ENCODE measurements at regions not wholly inside any gene's neighbourhood (a gene's known extent, or its start where the extent isn't known, plus 50 kb on each side); places are given as distances from the start of the nearest gene placed in this dataset.

GRCh38 chr2:234583331-234583730 lies 86.5 kb upstream of the ARL4C start:
- no peaks in the 10 kb centered on the region for H3K79me2 ChIP-seq (ENCODE audit: control insufficient read depth, insufficient read depth, low read length, unreplicated experiment)
- H3K36me3 ChIP-seq (ENCODE audit: insufficient read depth, low read length), result no peaks in the 10 kb centered on the region
- peaks cover 13% of the 10 kb centered on the region for H3K4me1 ChIP-seq (ENCODE audit: control insufficient read depth, insufficient read depth, low read length, unreplicated experiment)
- peaks cover 18% of the 10 kb centered on the region for H3K27me3 ChIP-seq (ENCODE audit: insufficient read depth, low read length)
- H2AFZ ChIP-seq (ENCODE audit: low read length, unreplicated experiment), result no peak overlapping the region
- H3K27ac ChIP-seq (ENCODE audit: low read depth, low read length), result no peak overlapping the region
- H3K4me3 ChIP-seq (ENCODE audit: low read depth, low read length), result no peak overlapping the region

- Histone ChIP-seq H3K4me1 (ENCODE audit: control insufficient read depth, insufficient read depth, low read length, unreplicated experiment) (no peaks in the 10 kb centered on the region), H2AFZ (ENCODE audit: low read length, unreplicated experiment) (no peak overlapping the region), H3K27me3 (ENCODE audit: insufficient read depth, low read length) (peaks cover 18% of the 10 kb centered on the region), H3K27ac (ENCODE audit: low read depth, low read length) (no peak overlapping the region), H3K79me2 (ENCODE audit: control insufficient read depth, insufficient read depth, low read length, unreplicated experiment) (no peaks in the 10 kb centered on the region), H3K36me3 (ENCODE audit: insufficient read depth, low read length) (no peaks in the 10 kb centered on the region), H3K4me3 (ENCODE audit: low read depth, low read length) (no peak overlapping the region)
Observed at GRCh38 chr2:234580686-234581085, 83.8 kb upstream of the ARL4C start.

GRCh38 chr2:234579231-234579962 lies 82.5 kb upstream of the ARL4C start:
- Histone ChIP-seq H3K79me2 (ENCODE audit: control insufficient read depth, insufficient read depth, low read length, unreplicated experiment) (no peaks in the 10 kb centered on the region), H2AFZ (ENCODE audit: low read length, unreplicated experiment) (no peak overlapping the region), H3K36me3 (ENCODE audit: insufficient read depth, low read length) (no peaks in the 10 kb centered on the region), H3K27ac (ENCODE audit: low read depth, low read length) (no peak overlapping the region), H3K4me3 (ENCODE audit: low read depth, low read length) (no peak overlapping the region), H3K4me1 (ENCODE audit: control insufficient read depth, insufficient read depth, low read length, unreplicated experiment) (no peaks in the 10 kb centered on the region), H3K27me3 (ENCODE audit: insufficient read depth, low read length) (peaks cover 18% of the 10 kb centered on the region)

GRCh38 chr2:234578389-234578788 lies 81.5 kb upstream of the ARL4C start:
- Histone ChIP-seq H3K36me3 (ENCODE audit: insufficient read depth, low read length) (no peaks in the 10 kb centered on the region), H2AFZ (ENCODE audit: low read length, unreplicated experiment) (no peak overlapping the region), H3K27ac (ENCODE audit: low read depth, low read length) (no peak overlapping the region), H3K4me3 (ENCODE audit: low read depth, low read length) (no peak overlapping the region), H3K4me1 (ENCODE audit: control insufficient read depth, insufficient read depth, low read length, unreplicated experiment) (no peaks in the 10 kb centered on the region), H3K27me3 (ENCODE audit: insufficient read depth, low read length) (peaks cover 16% of the 10 kb centered on the region), H3K79me2 (ENCODE audit: control insufficient read depth, insufficient read depth, low read length, unreplicated experiment) (no peaks in the 10 kb centered on the region)

GRCh38 chr2:234577191-234577590 lies 80.3 kb upstream of the ARL4C start:
- H3K79me2 ChIP-seq (ENCODE audit: control insufficient read depth, insufficient read depth, low read length, unreplicated experiment), result no peaks in the 10 kb centered on the region
- no peak overlapping the region for H2AFZ ChIP-seq (ENCODE audit: low read length, unreplicated experiment)
- no peaks in the 10 kb centered on the region for H3K4me1 ChIP-seq (ENCODE audit: control insufficient read depth, insufficient read depth, low read length, unreplicated experiment)
- H3K27ac ChIP-seq (ENCODE audit: low read depth, low read length), result no peak overlapping the region
- no peaks in the 10 kb centered on the region for H3K36me3 ChIP-seq (ENCODE audit: insufficient read depth, low read length)
- no peak overlapping the region for H3K4me3 ChIP-seq (ENCODE audit: low read depth, low read length)
- H3K27me3 ChIP-seq (ENCODE audit: insufficient read depth, low read length), result peaks cover 12% of the 10 kb centered on the region

- H3K27me3 ChIP-seq (ENCODE audit: insufficient read depth, low read length), result no peaks in the 10 kb centered on the region
- no peaks in the 10 kb centered on the region for H3K36me3 ChIP-seq (ENCODE audit: insufficient read depth, low read length)
- no peaks in the 10 kb centered on the region for H3K4me1 ChIP-seq (ENCODE audit: control insufficient read depth, insufficient read depth, low read length, unreplicated experiment)
- H2AFZ ChIP-seq (ENCODE audit: low read length, unreplicated experiment), result no peak overlapping the region
- H3K27ac ChIP-seq (ENCODE audit: low read depth, low read length), result no peak overlapping the region
- H3K79me2 ChIP-seq (ENCODE audit: control insufficient read depth, insufficient read depth, low read length, unreplicated experiment), result no peaks in the 10 kb centered on the region
- H3K4me3 ChIP-seq (ENCODE audit: low read depth, low read length), result no peak overlapping the region
Observed at GRCh38 chr2:234571620-234572407, 74.9 kb upstream of the ARL4C start.

- H3K79me2 ChIP-seq (ENCODE audit: control insufficient read depth, insufficient read depth, low read length, unreplicated experiment), result no peaks in the 10 kb centered on the region
- H3K36me3 ChIP-seq (ENCODE audit: insufficient read depth, low read length), result no peaks in the 10 kb centered on the region
- H2AFZ ChIP-seq (ENCODE audit: low read length, unreplicated experiment), result no peak overlapping the region
- H3K27me3 ChIP-seq (ENCODE audit: insufficient read depth, low read length), result no peaks in the 10 kb centered on the region
- no peak overlapping the region for H3K27ac ChIP-seq (ENCODE audit: low read depth, low read length)
- no peak overlapping the region for H3K4me3 ChIP-seq (ENCODE audit: low read depth, low read length)
- H3K4me1 ChIP-seq (ENCODE audit: control insufficient read depth, insufficient read depth, low read length, unreplicated experiment), result no peaks in the 10 kb centered on the region
Observed at GRCh38 chr2:234570476-234570875, 73.6 kb upstream of the ARL4C start.

GRCh38 chr2:234569776-234570430 lies 73.0 kb upstream of the ARL4C start:
- no peak overlapping the region for H3K4me3 ChIP-seq (ENCODE audit: low read depth, low read length)
- H3K4me1 ChIP-seq (ENCODE audit: control insufficient read depth, insufficient read depth, low read length, unreplicated experiment), result no peaks in the 10 kb centered on the region
- no peak overlapping the region for H2AFZ ChIP-seq (ENCODE audit: low read length, unreplicated experiment)
- no peaks in the 10 kb centered on the region for H3K27me3 ChIP-seq (ENCODE audit: insufficient read depth, low read length)
- no peak overlapping the region for H3K27ac ChIP-seq (ENCODE audit: low read depth, low read length)
- no peaks in the 10 kb centered on the region for H3K79me2 ChIP-seq (ENCODE audit: control insufficient read depth, insufficient read depth, low read length, unreplicated experiment)
- no peaks in the 10 kb centered on the region for H3K36me3 ChIP-seq (ENCODE audit: insufficient read depth, low read length)

- Histone ChIP-seq H2AFZ (ENCODE audit: low read length, unreplicated experiment) (no peak overlapping the region), H3K27ac (ENCODE audit: low read depth, low read length) (no peak overlapping the region), H3K79me2 (ENCODE audit: control insufficient read depth, insufficient read depth, low read length, unreplicated experiment) (no peaks in the 10 kb centered on the region)
Observed at GRCh38 chr2:234566622-234567021, 69.7 kb upstream of the ARL4C start.

GRCh38 chr2:234565842-234566619 lies 69.2 kb upstream of the ARL4C start:
- Histone ChIP-seq H2AFZ (ENCODE audit: low read length, unreplicated experiment) (no peak overlapping the region), H3K4me3 (ENCODE audit: low read depth, low read length) (no peak overlapping the region), H3K27ac (ENCODE audit: low read depth, low read length) (no peak overlapping the region), H3K4me1 (ENCODE audit: control insufficient read depth, insufficient read depth, low read length, unreplicated experiment) (no peaks in the 10 kb centered on the region), H3K79me2 (ENCODE audit: control insufficient read depth, insufficient read depth, low read length, unreplicated experiment) (no peaks in the 10 kb centered on the region), H3K27me3 (ENCODE audit: insufficient read depth, low read length) (no peaks in the 10 kb centered on the region), H3K36me3 (ENCODE audit: insufficient read depth, low read length) (no peaks in the 10 kb centered on the region)

More at GRCh38 chr2:234566622-234567021, 69.7 kb upstream of the ARL4C start:
- Histone ChIP-seq H3K4me3 (ENCODE audit: low read depth, low read length) (no peak overlapping the region), H3K27me3 (ENCODE audit: insufficient read depth, low read length) (no peaks in the 10 kb centered on the region), H3K36me3 (ENCODE audit: insufficient read depth, low read length) (no peaks in the 10 kb centered on the region), H3K4me1 (ENCODE audit: control insufficient read depth, insufficient read depth, low read length, unreplicated experiment) (no peaks in the 10 kb centered on the region)

Data from ACC112 (cell line).